ENCODE measurements at regions not wholly inside any gene's neighbourhood (a gene's known extent, or its start where the extent isn't known, plus 50 kb on each side); places are given as distances from the start of the nearest gene placed in this dataset.

DNA sequence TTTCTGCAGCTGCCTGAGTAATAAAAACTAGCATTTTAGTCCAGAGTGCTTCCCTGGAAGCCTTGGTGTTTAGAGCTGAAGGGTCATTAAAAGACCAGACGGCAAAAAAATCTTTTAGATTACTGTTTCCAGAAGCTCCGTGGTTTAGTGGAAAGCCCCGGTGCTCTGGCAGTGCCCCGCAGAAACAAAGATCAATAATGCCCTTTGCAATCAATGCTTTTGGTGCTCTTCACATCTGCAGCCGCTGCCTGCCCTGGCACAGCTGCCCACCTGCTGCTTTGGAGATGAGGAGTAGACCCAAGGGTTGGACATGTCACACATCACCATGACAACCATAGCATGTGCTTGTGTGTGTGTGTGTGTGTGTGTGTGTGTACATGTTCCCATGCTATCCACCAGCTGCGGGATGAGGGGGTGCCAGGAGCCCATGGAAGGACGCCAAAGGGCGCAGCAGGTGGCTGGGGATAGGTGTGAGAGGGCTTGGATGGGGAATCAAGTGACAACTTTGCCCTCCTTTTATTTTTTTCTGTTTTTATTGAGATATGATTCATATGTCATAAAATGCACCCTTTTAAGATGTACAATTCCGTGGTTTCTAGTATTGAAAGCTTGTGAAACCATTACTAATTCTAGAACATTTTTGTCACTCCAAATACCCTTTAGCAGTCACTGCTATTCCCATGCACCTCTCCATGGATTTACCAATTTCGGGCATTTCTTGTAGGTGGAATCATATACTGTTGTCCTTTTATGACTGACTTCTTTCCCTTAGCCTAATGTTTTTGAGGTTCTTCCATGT is 75.7 kb upstream of the KLHL25 start:
- DNase-seq = no peak
- Histone ChIP-seq H3K27ac (no peak overlapping the region), H3K4me3 (no peak overlapping the region), H3K4me1 (no peaks in the 10 kb centered on the region), H3K27me3 (peaks cover 0 to 56% (median 0%) of the 10 kb centered on the region in 4 donors), H3K9me3 (no peaks in the 10 kb centered on the region), H3K36me3 (no peaks in the 10 kb centered on the region)
- TF ChIP-seq CTCF (IDR thresholded peaks at IDR 0.05) = no peak
- no peak for TF ChIP-seq POLR2A (IDR thresholded peaks at IDR 0.05)
- intact Hi-C loops (cut with DNase I) = no loop called here
- WGBS, 2 donors = 70 to 81% methylated on average over 9 of the region's 10 CpGs

DNA sequence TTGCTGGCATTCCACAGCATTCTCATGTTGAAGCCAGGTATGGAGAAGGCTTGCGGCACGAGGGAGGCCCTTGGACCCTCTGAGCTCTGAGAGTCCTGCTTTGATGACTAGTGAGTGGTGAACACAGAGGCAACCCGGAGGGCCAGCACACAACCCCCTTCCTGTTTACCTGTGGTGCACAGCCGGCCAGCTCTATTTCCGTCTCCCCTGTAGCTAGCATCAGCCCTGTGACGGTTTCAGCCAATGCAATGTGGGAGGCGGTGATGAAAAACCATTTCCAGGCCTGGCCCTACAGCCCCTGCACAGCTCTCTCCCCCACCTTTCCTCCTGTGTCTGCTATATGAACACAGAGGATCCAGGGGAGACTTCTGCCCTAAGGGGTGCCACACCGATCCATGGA is 76.8 kb upstream of the KLHL25 start:
- intact Hi-C loops (cut with DNase I) = no loop called here
- WGBS, 2 donors = 63 to 78% methylated on average over 4 to 8 of the region's 8 CpGs
- no peaks in the 10 kb centered on the region for H3K9me3 ChIP-seq
- no peak overlapping the region for H3K27ac ChIP-seq
- TF ChIP-seq POLR2A (IDR thresholded peaks at IDR 0.05) (no peak), CTCF (IDR thresholded peaks at IDR 0.05) (no peak)
- no peak for DNase-seq
- no peaks in the 10 kb centered on the region for H3K4me1 ChIP-seq
- H3K36me3 ChIP-seq = no peaks in the 10 kb centered on the region
- H3K27me3 ChIP-seq = peaks cover 0 to 58% (median 0%) of the 10 kb centered on the region in 4 donors
- H3K4me3 ChIP-seq = no peak overlapping the region

DNA sequence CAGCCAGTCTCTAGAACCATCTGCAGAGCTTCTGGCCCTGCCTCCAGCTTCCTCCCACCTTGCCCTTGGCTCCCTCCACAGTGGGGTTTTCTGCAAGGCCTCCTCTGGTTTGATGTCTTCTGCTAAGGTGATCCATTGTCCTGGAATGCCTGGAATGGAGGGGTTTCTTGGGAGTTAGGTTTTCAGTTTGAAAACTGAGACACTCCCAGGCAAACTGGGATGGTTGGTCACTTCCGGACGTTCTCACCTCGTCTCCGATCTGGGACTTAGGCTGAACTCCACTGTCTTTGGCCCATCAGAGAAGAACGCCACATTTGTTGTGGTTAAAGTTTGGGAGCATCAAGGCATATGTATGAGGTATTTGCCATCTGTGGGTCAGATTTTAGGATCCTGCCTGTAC is 77.4 kb upstream of the KLHL25 start:
- H3K36me3 ChIP-seq = no peaks in the 10 kb centered on the region
- H3K4me1 ChIP-seq = no peaks in the 10 kb centered on the region
- 84% methylated on average over 5 of the region's 5 CpGs; no CpG with 5 or more reads in 1 of the 2 donors for WGBS, 2 donors
- DNase-seq = no peak
- no peak for TF ChIP-seq POLR2A (IDR thresholded peaks at IDR 0.05)
- TF ChIP-seq CTCF (IDR thresholded peaks at IDR 0.05) = no peak
- H3K27me3 ChIP-seq = peaks cover 0 to 61% (median 0%) of the 10 kb centered on the region in 4 donors
- H3K27ac ChIP-seq = no peak overlapping the region
- H3K4me3 ChIP-seq = no peak overlapping the region
- intact Hi-C loops (cut with DNase I) = no loop called here
- no peaks in the 10 kb centered on the region for H3K9me3 ChIP-seq

DNA sequence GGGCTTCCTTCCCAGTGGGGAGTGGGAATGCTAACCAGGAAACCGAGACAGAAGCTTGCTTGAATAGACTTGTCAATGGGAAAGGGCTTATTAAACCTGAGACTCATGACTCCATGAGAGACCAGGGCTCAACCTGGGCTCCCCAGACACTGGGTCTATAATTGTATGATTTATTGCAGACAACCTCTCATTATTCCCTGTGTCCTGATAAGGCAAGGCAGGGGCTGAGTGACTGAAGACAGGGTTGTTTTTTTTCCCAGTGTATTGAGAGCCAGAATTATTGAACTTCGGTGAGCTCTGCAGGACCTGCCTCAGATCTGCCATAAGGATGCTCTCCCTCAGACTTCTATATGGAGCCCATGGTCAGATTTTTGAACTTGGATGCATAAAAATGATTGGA is 79.5 kb upstream of the KLHL25 start:
- no peaks in the 10 kb centered on the region for H3K36me3 ChIP-seq
- intact Hi-C loops (cut with DNase I) = no loop called here
- no peak for DNase-seq
- no peak overlapping the region for H3K4me3 ChIP-seq
- 73% methylated on average over 2 of the region's 2 CpGs; no CpG with 5 or more reads in 1 of the 2 donors for WGBS, 2 donors
- TF ChIP-seq CTCF (IDR thresholded peaks at IDR 0.05) = no peak
- TF ChIP-seq POLR2A (IDR thresholded peaks at IDR 0.05) = no peak
- no peaks in the 10 kb centered on the region for H3K9me3 ChIP-seq
- no peak overlapping the region for H3K27ac ChIP-seq
- H3K4me1 ChIP-seq = peaks cover 0 to 9% (median 0%) of the 10 kb centered on the region in 3 donors
- H3K27me3 ChIP-seq = peaks cover 0 to 73% (median 0%) of the 10 kb centered on the region in 4 donors

DNA sequence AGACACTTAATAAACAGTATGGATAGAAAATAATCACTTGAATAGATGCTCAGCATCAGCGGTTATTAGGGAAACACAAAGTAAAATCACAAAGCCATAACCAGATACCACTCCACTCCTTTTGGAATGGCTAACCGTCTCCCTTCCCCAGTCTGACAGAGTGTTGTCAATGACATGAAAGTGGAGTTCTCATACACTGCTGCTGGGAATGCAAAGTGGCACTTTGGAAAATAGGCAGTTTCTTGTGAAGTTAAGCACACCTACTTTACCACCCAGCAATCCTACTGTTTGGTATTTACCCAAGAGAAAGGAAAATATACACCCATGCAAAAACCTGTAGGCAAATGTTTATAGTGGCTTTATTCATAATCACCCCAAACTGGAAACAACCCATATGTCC is 81.0 kb upstream of the KLHL25 start:
- no peaks in the 10 kb centered on the region for H3K9me3 ChIP-seq
- H3K4me1 ChIP-seq = peaks cover 0 to 9% (median 0%) of the 10 kb centered on the region in 3 donors
- no peaks in the 10 kb centered on the region for H3K36me3 ChIP-seq
- no peak for DNase-seq
- no peak overlapping the region for H3K27ac ChIP-seq
- intact Hi-C loops (cut with DNase I) = no loop called here
- H3K27me3 ChIP-seq = peaks cover 0 to 79% (median 0%) of the 10 kb centered on the region in 4 donors
- WGBS, 2 donors = 68 to 70% methylated on average over 2 of the region's 2 CpGs
- H3K4me3 ChIP-seq = no peak overlapping the region
- TF ChIP-seq CTCF (IDR thresholded peaks at IDR 0.05) = no peak
- TF ChIP-seq POLR2A (IDR thresholded peaks at IDR 0.05) = no peak
